Activated CD4-positive, alpha-beta T cell treated with anti-CD3 and anti-CD28 coated beads for 36 hours (primary cell): ENCODE measurements at regions not wholly inside any gene's neighbourhood (a gene's known extent, or its start where the extent isn't known, plus 50 kb on each side); places are given as distances from the start of the nearest gene placed in this dataset.

Experiments
- ATAC-seq: fragments of 200-7000 bp; cut with Tn5 transposase; one replicate; pipeline ENCODE4 v1.10.0; 2021; ENCODE audit warnings: mild to moderate bottlenecking, moderate library complexity
- CTCF ChIA-PET: fragments of 350-600 bp; sonication (Branson Sonifier 250); formaldehyde crosslinking; loops from one replicate; lab custom pipeline; 2021; ENCODE audit warnings: antibody characterized with exemption; lab: Charles Lee
- POLR2A ChIA-PET: fragments of 350-600 bp; sonication (Branson Sonifier 250); formaldehyde crosslinking; loops from one replicate; lab custom pipeline; 2021; ENCODE audit warnings: antibody characterized with exemption, inconsistent platforms; lab: Charles Lee
- DNase-seq: peaks from one replicate; pipeline ENCODE4 v3.0.0-alpha.2; 2020
- H3K27ac Mint-ChIP-seq: one replicate; pipeline ENCODE4 v1.8.0; 2021; ENCODE audit warnings: mixed read lengths
- H3K27me3 Mint-ChIP-seq: one replicate; pipeline ENCODE4 v1.8.0; 2021; ENCODE audit warnings: mixed read lengths
- H3K36me3 Mint-ChIP-seq: one replicate; pipeline ENCODE4 v1.8.0; 2021; ENCODE audit warnings: low read depth, mixed read lengths
- H3K4me1 Mint-ChIP-seq: one replicate; pipeline ENCODE4 v1.8.0; 2021; ENCODE audit warnings: mixed read lengths
- H3K4me3 Mint-ChIP-seq: one replicate; pipeline ENCODE4 v1.8.0; 2021; ENCODE audit warnings: mild to moderate bottlenecking, moderate library complexity, mixed read lengths
- H3K9me3 Mint-ChIP-seq: one replicate; pipeline ENCODE4 v1.8.0; 2021; ENCODE audit warnings: low read depth, mixed read lengths
- intact Hi-C, 2 experiments: fragments of 100-400 bp; cut with DNase I in 1 of 2; cut with micrococcal nuclease in 1 of 2; formaldehyde crosslinking; loops; one replicate each; pipeline versions ENCODE4 v1.14.2 to v1.15.1; 2022 to 2024; cut with DNase I, micrococcal nuclease

- Mint-ChIP-seq H3K27me3 (no peaks in the 10 kb centered on the region), H3K4me1 (no peaks in the 10 kb centered on the region), H3K9me3 (peaks cover 3% of the 10 kb centered on the region), H3K36me3 (no peaks in the 10 kb centered on the region), H3K4me3 (no peak overlapping the region), H3K27ac (no peak overlapping the region)
- ChIA-PET POLR2A (no interaction called here), CTCF (no interaction called here)
- no peak for DNase-seq
- ATAC-seq = no peak
- intact Hi-C loops = loop anchor here in 1 of 2 experiments (5.0 kb wide), 1 partner anchor 52 kb away; no protein-coding TSS in a partner anchor
Measured at GRCh38 chr9:82565188-82565969, 497.6 kb downstream of the RASEF start.

DNA sequence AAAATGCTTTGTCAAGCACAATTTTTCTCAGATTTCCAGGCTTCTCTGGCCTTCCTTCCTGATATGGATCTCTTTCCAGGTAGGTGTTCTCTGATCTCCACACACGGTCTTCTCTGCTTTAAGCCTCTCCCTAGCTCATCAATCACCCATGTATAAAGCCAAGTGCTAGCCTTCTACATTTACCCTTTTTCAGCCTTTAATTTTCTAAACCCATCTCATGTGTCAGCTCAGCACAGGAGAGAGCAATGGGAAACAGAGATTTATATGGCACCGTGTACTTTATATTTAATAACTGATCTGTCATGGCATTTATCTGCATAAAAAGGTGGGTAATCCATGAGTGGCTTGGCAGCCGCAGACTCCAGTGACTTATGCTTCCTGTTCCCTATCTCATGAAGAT, 495.0 kb downstream of the RASEF start:
- ChIA-PET CTCF (no interaction called here), POLR2A (interaction anchor here (0.6 kb wide), 1 partner anchor 51 kb away, joined by 3 read pairs; no protein-coding TSS in a partner anchor)
- Mint-ChIP-seq H3K36me3 (no peaks in the 10 kb centered on the region), H3K27me3 (no peaks in the 10 kb centered on the region), H3K9me3 (peaks cover 6% of the 10 kb centered on the region), H3K4me1 (no peaks in the 10 kb centered on the region), H3K4me3 (no peak overlapping the region), H3K27ac (no peak overlapping the region)
- intact Hi-C loops = loop anchor here in 1 of 2 experiments (5.0 kb wide), 1 partner anchor 49 kb away; no protein-coding TSS in a partner anchor
- no peak for ATAC-seq
- no peak for DNase-seq

DNA sequence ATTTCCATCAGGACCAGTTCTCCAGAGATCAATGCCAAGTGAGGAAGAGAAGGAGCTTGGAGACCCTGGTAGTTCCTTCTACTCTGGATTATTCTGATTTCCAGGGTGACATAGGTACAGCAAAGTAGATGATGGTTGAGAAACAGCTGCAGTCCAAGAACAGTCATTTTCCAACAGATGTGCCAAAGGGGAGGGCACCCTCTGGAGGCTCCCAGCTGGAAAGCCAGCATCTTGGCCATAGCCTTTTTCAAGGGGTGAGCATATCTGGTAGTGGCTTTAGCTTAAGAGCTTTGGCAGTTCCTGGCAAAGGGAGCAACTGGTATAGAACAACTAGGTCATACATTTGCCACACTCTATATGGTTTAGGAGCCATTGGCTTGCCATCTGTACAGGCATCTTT, 492.7 kb downstream of the RASEF start:
- ChIA-PET POLR2A (no interaction called here), CTCF (interaction anchor here (0.7 kb wide), 1 partner anchor 139 kb away, joined by 3 read pairs; no protein-coding TSS in a partner anchor)
- peaks cover 20% of the 10 kb centered on the region for H3K9me3 Mint-ChIP-seq
- DNase-seq (no peak), ATAC-seq (no peak)
- H3K27ac Mint-ChIP-seq = no peak overlapping the region
- no peaks in the 10 kb centered on the region for H3K36me3 Mint-ChIP-seq
- intact Hi-C loops = no loop called here
- H3K27me3 Mint-ChIP-seq = no peaks in the 10 kb centered on the region
- H3K4me1 Mint-ChIP-seq = no peaks in the 10 kb centered on the region
- no peak overlapping the region for H3K4me3 Mint-ChIP-seq

- no peaks in the 10 kb centered on the region for H3K27me3 Mint-ChIP-seq
- CTCF ChIA-PET = no interaction called here
- no peak overlapping the region for H3K27ac Mint-ChIP-seq
- intact Hi-C loops = no loop called here
- POLR2A ChIA-PET = no interaction called here
- no peak overlapping the region for H3K4me3 Mint-ChIP-seq
- no peaks in the 10 kb centered on the region for H3K36me3 Mint-ChIP-seq
- peaks cover 23% of the 10 kb centered on the region for H3K9me3 Mint-ChIP-seq
- DNase-seq (no peak), ATAC-seq (no peak)
- no peaks in the 10 kb centered on the region for H3K4me1 Mint-ChIP-seq
Measured at GRCh38 chr9:82571540-82571939, 491.4 kb downstream of the RASEF start.

DNA sequence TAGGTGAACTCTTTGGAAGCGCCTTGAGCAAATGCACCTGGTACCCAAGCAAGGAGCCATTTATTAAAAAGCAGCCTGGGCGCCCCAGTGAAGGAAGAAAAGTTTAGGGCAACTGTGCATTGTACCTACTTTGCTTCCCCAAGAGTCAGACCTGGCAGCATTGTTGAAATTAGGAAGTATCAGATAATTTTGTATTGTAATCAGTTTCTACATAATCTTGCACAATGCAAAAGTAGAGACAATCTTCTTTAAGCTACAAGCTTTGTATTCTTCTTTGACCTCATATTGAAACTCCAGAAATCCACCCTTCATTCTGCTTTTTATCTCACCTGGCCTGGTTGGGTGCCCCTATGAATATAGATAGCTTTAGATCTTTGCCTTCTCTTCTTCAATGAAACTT, 490.8 kb downstream of the RASEF start:
- Mint-ChIP-seq H3K27me3 (no peaks in the 10 kb centered on the region), H3K9me3 (peaks cover 23% of the 10 kb centered on the region), H3K4me3 (no peak overlapping the region), H3K27ac (no peak overlapping the region), H3K36me3 (no peaks in the 10 kb centered on the region), H3K4me1 (no peaks in the 10 kb centered on the region)
- POLR2A ChIA-PET = no interaction called here
- intact Hi-C loops = no loop called here
- ATAC-seq (no peak), DNase-seq (no peak)
- CTCF ChIA-PET = interaction anchor here (0.6 kb wide), 1 partner anchor 13 kb away, joined by 3 read pairs; no protein-coding TSS in a partner anchor

GRCh38 chr9:82574911-82575310, 488.0 kb downstream of the RASEF start:
- Mint-ChIP-seq H3K36me3 (no peaks in the 10 kb centered on the region), H3K27me3 (no peaks in the 10 kb centered on the region), H3K4me1 (no peaks in the 10 kb centered on the region), H3K4me3 (no peak overlapping the region), H3K27ac (no peak overlapping the region), H3K9me3 (peaks cover 26% of the 10 kb centered on the region)
- ChIA-PET CTCF (no interaction called here), POLR2A (no interaction called here)
- ATAC-seq (no peak), DNase-seq (no peak)
- intact Hi-C loops = no loop called here

GRCh38 chr9:82580921-82581320, 482.0 kb downstream of the RASEF start:
- Mint-ChIP-seq H3K27me3 (no peaks in the 10 kb centered on the region), H3K9me3 (peaks cover 7% of the 10 kb centered on the region), H3K36me3 (no peaks in the 10 kb centered on the region), H3K27ac (no peak overlapping the region), H3K4me3 (no peak overlapping the region), H3K4me1 (no peaks in the 10 kb centered on the region)
- ChIA-PET POLR2A (no interaction called here), CTCF (no interaction called here)
- no peak for DNase-seq
- intact Hi-C loops = no loop called here
- ATAC-seq = no peak

DNA sequence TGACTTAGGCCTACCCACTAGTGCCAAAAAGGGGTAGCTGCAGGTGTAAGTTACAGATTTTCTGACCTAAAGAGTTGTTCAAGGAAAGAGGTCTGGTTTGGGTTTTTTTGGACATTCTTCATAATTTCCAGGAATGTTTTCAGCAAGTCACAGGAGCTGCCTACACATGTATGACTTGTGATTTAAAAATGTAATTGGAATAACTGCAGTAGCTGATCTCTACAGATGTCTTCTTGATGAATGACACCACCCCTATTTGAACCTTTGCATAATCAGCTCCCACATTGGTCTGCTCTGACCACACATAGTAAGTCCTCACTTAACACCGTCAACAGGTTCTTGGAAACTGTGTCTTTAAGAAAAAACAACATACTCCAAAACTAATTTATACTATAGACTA, 481.4 kb downstream of the RASEF start:
- ChIA-PET POLR2A (no interaction called here), CTCF (no interaction called here)
- Mint-ChIP-seq H3K9me3 (peaks cover 7% of the 10 kb centered on the region), H3K27ac (no peak overlapping the region), H3K36me3 (no peaks in the 10 kb centered on the region), H3K4me3 (no peak overlapping the region), H3K27me3 (no peaks in the 10 kb centered on the region), H3K4me1 (no peaks in the 10 kb centered on the region)
- intact Hi-C loops = no loop called here
- DNase-seq = no peak
- no peak for ATAC-seq

DNA sequence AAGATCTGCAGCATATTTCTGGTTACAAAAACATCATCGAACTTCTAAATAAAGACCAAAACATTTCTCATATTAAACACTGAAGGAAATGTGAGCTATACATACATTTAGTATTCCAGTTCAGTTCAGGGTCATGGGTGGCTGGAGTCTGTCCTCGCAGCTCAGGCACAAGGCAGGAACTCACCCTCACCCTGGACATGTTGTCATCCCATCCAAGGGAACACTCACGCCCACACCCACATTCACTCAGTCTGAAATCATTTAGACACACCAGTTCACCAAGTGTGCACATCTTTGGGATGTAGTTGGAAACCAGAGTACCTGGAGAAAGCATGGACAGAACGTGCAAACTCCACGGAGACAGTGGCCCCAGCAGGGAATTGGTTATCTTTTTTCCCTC, 481.0 kb downstream of the RASEF start:
- CTCF ChIA-PET = no interaction called here
- Mint-ChIP-seq H3K27ac (no peak overlapping the region), H3K36me3 (no peaks in the 10 kb centered on the region), H3K27me3 (no peaks in the 10 kb centered on the region), H3K4me3 (no peak overlapping the region), H3K4me1 (no peaks in the 10 kb centered on the region), H3K9me3 (peaks cover 7% of the 10 kb centered on the region)
- POLR2A ChIA-PET = no interaction called here
- ATAC-seq (no peak), DNase-seq (no peak)
- intact Hi-C loops = no loop called here

GRCh38 chr9:82582693-82583092, 480.2 kb downstream of the RASEF start:
- ChIA-PET CTCF (no interaction called here), POLR2A (no interaction called here)
- no peaks in the 10 kb centered on the region for H3K4me1 Mint-ChIP-seq
- intact Hi-C loops = no loop called here
- DNase-seq (no peak), ATAC-seq (no peak)
- no peaks in the 10 kb centered on the region for H3K27me3 Mint-ChIP-seq
- H3K4me3 Mint-ChIP-seq = no peak overlapping the region
- H3K27ac Mint-ChIP-seq = no peak overlapping the region
- H3K9me3 Mint-ChIP-seq = peaks cover 7% of the 10 kb centered on the region
- H3K36me3 Mint-ChIP-seq = no peaks in the 10 kb centered on the region

DNA sequence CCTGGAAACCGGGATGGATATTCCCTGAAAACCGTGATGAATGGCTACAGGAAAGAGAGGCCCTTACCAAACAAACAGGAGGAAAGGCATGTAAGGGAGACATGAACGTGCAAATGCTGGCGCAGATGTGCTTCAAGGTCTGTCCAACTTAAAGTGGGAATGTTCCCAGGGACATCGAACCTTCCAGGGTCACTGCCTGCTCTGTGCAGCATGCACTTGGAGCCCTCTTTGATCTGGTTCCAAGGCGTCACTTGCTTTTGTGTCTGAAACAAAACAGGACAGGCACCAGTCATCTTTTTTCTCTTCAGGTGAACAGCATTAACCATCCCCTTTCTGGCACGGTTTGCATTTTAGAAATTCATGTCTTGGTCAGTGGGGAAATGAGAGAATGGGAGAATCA, 479.4 kb downstream of the RASEF start:
- no peak for DNase-seq
- H3K36me3 Mint-ChIP-seq = no peaks in the 10 kb centered on the region
- ATAC-seq = no peak
- ChIA-PET POLR2A (no interaction called here), CTCF (no interaction called here)
- H3K4me3 Mint-ChIP-seq = no peak overlapping the region
- H3K9me3 Mint-ChIP-seq = peaks cover 2% of the 10 kb centered on the region
- H3K27me3 Mint-ChIP-seq = no peaks in the 10 kb centered on the region
- no peak overlapping the region for H3K27ac Mint-ChIP-seq
- no peaks in the 10 kb centered on the region for H3K4me1 Mint-ChIP-seq
- intact Hi-C loops = no loop called here

DNA sequence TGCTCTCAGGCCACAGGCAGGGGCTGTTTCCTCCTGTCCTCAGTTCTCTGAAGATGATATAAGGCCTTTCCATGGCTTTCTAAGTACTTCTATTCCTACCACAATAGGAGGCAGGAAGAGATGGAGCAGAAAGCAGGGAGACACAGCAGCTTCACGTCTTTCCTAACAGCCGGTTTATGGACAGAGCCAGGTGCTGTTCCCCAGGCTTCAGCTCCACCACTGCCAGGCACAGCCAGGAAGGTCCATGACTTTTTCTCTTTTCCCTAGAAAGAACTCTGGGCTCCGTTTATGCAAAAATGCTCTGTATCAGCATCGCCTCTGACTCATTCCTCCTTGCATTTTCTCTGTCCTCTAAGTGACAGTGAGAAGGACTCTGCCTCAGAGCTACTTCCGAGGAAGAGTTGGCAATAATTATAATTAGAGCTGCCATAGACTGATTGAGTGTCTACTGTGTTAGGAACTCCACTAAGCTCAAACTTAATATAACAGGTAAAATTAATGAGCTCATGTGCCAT, 478.5 kb downstream of the RASEF start:
- ChIA-PET POLR2A (no interaction called here), CTCF (interaction anchor here (0.6 kb wide), 1 partner anchor 12 kb away, joined by 3 read pairs; no protein-coding TSS in a partner anchor)
- intact Hi-C loops = no loop called here
- no peak overlapping the region for H3K4me3 Mint-ChIP-seq
- H3K27ac Mint-ChIP-seq = no peak overlapping the region
- no peaks in the 10 kb centered on the region for H3K4me1 Mint-ChIP-seq
- ATAC-seq = no peak
- peaks cover 2% of the 10 kb centered on the region for H3K9me3 Mint-ChIP-seq
- H3K27me3 Mint-ChIP-seq = no peaks in the 10 kb centered on the region
- no peak for DNase-seq
- H3K36me3 Mint-ChIP-seq = no peaks in the 10 kb centered on the region
